ENCODE measurements at regions not wholly inside any gene's neighbourhood (a gene's known extent, or its start where the extent isn't known, plus 50 kb on each side); places are given as distances from the start of the nearest gene placed in this dataset.
"Not testable (repeated sequence)": the region's sequence is repeated elsewhere in the genome, so short reads cannot be mapped to it uniquely, and the experiment has no call there.

- FAIRE-seq (no peak), DNase-seq (ENCODE audit: low spot score in 2 of 2) (no peak)
These were observed 678.4 kb downstream of the IRS1 start for GRCh38 chr2:226121046-226121738.

DNA sequence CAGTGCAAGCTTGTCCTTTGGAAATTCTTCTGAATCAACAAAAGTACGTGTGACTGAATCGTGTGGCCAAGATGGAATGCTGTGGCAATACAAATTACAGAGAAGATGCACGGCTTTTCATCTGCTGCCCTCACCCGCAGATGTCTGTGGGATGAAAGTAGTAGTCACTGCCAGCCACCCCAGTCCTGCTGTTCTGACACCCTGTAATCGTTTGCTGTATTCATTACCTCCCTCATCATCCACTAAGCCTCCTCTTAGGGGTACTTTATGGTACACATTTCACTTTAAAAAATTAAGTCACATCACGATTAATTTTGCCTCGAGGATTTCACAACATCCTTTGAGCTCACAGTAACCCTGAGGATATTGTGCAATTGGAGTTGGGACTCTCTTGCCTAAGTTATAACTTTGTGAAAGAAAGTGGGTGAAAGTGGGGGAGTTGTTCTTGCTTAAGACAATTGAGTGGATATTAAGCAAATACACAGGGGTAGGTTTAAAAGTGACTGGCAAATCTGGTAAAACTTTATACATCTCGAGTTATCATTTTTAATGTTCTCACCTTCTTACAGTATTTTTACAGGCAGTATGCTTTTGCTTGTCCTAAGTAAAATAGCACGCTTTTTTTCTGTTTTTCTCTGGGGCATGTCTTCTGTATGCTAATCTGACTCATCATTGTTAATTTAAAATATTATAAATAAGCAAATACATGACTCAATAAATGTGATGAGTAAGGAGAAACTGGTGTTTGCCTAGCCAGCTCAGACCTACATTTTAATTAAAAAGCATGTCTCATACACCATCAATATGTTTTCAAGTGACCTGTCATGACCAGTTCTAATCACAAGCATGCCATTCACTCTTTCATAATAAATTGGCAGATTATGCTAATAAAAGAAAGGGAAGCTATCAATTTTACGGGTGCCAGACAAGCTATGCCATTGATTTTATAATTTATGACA is 680.9 kb downstream of the IRS1 start:
- FAIRE-seq (no peak), DNase-seq (ENCODE audit: low spot score in 2 of 2) (no peak)

DNA sequence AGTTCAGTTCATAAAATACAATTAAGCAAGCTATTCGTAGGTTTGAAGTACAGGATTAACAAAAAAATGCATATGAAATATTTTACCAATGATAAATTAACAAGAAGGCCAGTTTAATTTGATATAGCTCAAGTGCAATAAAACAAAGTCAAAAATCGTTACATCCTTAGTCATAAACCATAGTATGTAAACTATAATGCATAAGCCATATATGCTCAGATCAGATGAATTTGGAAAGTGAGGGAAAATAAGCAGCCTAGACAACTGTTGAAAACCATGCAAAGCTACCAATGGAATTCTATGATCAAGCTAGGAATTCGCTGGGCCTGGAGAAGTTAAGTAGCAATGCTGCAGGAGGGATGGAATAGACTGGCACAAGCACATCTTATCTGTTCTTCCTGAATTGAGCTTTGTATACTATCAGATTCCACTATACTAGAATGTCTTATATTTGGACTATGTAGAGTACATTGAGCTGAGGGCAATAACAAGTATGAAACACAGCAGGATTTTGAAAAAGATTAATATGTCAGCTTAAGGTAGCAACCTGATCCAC is 682.0 kb downstream of the IRS1 start:
- FAIRE-seq, result no peak
- no peak for DNase-seq (ENCODE audit: low spot score in 2 of 2)

- FAIRE-seq, result no peak
- DNase-seq (ENCODE audit: low spot score in 2 of 2), result no peak
These were observed 683.3 kb downstream of the IRS1 start for GRCh38 chr2:226116346-226116745.

DNA sequence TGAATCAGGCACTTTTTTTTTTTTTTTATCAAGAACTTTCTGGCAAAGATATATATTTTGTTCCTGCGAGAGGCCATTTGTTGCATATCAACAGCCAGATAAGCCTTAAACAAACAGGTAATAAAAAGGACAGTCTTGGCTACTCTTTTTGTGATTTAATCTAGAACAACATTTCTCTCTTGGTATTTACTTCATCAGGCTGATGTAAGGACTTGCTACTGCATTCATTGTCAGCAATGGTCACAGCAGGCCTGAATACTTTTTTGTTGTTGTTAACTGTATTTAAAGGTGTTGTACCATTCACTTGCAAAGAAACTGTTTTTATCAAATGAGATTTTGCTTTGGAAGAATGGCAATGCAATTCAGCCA is 683.8 kb downstream of the IRS1 start:
- DNase-seq (ENCODE audit: low spot score in 2 of 2), result no peak
- FAIRE-seq, result no peak

DNA sequence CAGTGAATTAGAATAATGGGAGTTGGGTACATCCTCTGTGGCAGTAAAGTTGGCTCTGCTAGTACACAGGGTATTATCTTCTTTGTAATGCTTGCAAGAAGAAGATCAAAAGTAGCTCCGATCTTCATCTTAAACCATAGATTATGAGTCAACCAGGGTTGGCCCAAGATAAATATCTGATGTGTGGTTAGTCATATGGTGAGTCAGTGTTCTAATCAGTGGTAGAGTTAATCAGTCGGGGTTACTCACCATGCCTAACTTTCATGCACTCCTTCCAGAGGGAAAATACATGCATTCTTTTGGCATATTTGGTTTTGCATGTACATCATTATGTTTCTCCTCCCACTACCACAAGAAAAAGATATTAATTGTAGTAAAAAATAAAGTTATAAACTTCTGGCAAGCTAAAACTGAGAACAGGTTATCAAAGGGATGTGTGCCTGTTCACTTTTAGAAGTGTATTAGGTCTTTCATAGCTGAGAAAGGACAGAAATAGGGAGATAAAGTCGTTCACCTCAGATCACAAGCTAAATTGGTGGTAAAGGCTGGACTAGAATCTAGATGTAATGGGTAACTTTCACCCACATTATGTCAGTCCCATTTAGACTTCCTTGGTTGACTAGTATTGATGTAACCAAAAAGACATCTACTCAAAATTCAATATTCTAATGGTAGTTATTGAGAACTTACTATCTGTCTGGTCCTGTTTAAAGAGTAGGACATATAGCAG is 684.4 kb downstream of the IRS1 start:
- DNase-seq (ENCODE audit: low spot score in 2 of 2) (no peak), FAIRE-seq (no peak)

DNA sequence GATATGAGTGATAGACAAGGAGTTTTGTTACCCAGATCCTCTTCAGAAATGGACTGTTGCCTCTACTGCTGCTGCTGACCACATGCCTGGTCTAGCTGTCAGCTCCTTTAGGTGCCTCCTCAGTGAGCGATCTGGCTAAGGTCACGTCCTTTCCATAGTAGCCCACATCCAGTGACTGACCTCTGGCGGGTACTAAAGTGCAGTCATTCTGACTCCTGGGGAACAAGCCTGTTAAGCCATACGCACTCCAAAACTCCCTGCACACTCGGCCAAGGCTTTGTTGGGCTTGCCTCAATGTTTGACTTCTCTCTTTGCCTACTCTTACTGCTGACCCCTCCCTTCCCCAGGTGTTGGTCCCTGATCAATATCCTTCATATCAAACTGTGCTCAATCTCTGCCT is 685.2 kb downstream of the IRS1 start:
- no peak for DNase-seq (ENCODE audit: low spot score in 2 of 2)
- FAIRE-seq, result no peak

- FAIRE-seq (no peak), DNase-seq (ENCODE audit: low spot score in 2 of 2) (no peak)
These were observed 699.6 kb downstream of the NYAP2 start for GRCh38 chr2:226098861-226099745.

GRCh38 chr2:226095058-226095457 is 695.5 kb downstream of the NYAP2 start:
- DNase-seq (ENCODE audit: low spot score in 2 of 2) (no peak), FAIRE-seq (no peak)

DNA sequence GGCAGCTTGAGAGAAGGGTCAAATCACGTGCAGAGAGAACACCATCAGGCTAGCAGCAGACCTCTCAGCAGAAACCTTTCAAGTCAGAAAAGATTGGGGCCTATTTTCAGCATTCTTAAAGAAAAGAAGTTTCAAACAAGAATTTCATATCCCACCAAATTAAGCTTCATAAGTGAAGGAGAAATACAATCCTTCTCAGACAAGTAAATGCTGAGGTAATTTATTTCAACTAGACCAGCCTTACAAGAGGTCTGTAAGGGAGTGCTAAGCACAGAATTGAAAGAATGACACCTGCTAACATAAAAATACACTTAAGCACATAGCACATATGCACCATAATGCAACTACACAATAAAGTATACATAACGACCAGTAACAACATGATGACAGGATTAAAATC is 693.9 kb downstream of the NYAP2 start:
- DNase-seq (ENCODE audit: low spot score in 2 of 2) (no peak), FAIRE-seq (no peak)

DNA sequence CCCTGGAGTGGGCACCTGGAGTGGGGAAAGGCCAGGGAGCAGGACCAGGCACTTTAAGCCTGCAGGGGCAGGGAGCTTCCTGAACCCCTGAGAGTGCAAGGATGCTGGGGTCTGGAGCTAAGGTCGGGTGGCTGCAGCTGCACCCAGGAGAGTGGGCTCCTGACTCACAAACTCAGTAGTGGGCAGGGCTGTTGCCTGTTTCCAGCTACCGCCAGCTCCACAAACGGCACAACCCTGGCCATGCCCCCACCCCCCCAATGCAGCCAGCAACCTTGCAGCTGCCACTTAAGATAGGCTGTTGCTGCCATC is 688.8 kb downstream of the NYAP2 start:
- DNase-seq (ENCODE audit: low spot score in 2 of 2) (no peak), FAIRE-seq (no peak)

GRCh38 chr2:226087505-226088365 is 688.2 kb downstream of the NYAP2 start:
- DNase-seq (ENCODE audit: low spot score in 2 of 2), result no peak
- no peak for FAIRE-seq

DNA sequence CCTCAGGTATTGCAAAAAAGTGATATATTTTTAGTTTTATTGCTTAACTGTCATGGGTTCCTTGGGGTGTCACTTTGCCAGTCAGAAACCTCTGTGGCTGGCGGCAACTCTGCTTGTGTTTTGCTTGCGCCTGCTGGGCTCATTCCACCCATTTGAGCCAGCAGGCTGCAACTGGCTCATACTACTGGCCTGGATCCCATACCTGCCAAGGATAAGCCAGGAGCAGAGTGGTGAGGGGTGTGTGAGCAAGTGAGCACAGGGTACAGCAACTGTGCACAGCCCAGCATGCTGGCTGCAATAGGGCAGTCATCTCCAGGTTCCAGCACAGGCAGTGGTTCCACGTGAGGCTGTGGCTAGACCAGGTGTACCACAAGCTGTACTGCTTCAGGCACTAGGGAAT is 687.5 kb downstream of the NYAP2 start:
- DNase-seq (ENCODE audit: low spot score in 2 of 2) (no peak), FAIRE-seq (no peak)

- FAIRE-seq (no peak), DNase-seq (ENCODE audit: low spot score in 2 of 2) (no peak)
These were observed 686.7 kb downstream of the NYAP2 start for GRCh38 chr2:226086190-226086589.

DNA sequence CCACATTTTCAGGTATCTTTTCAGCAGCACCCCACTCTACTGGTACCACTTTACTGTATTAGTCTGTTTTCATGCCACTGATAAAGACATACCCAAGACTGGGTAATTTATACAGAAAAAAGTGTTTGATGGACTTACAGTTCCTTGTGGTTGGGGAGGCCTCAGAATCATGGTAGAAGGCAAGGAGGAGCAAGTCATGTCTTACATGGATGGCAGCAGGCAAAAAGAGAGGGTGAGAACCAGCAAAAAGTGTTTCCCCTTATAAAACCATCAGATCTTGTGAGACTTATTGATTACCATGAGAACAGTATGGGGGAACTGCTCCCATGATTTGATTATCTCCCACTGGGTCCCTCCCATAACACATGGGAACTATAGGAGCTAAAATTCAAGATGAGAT is 685.9 kb downstream of the NYAP2 start:
- FAIRE-seq; DNase-seq (ENCODE audit: low spot score in 2 of 2): not testable (repeated sequence)

- DNase-seq (ENCODE audit: low spot score in 2 of 2) (no peak), FAIRE-seq (no peak)
These were observed 680.8 kb downstream of the NYAP2 start for GRCh38 chr2:226080334-226080733.

DNA sequence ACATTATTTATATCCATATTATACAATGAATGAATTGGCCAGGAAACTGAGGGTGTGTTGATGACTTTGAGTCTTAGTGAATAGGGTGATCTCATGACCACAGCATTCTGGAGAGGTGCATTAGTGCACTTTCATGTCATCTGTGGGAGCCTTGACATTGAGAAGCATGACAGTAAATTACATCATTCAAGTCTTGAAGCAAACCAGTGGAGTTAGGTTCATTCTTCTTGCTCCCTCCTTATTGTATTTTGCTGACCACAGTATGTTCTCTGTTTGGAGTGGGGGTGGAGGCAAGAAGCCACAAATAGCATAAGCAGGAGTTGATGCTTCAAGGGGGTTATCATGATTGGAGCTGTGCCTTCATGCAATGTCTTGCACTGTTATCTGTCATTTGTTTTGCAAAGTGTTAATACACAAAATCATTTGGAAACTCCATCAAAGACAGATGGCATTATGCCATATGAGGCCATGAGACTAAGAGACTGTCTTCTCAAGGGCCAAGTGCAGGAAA is 680.2 kb downstream of the NYAP2 start:
- no peak for FAIRE-seq
- DNase-seq (ENCODE audit: low spot score in 2 of 2), result no peak

- FAIRE-seq (no peak), DNase-seq (ENCODE audit: low spot score in 2 of 2) (no peak)
These were observed 679.7 kb downstream of the NYAP2 start for GRCh38 chr2:226079196-226079595.

- DNase-seq (ENCODE audit: low spot score in 2 of 2) (no peak), FAIRE-seq (no peak)
These were observed 679.2 kb downstream of the NYAP2 start for GRCh38 chr2:226078666-226079065.
